Prostate gland (tissue), 2 donors: ENCODE measurements at regions not wholly inside any gene's neighbourhood (a gene's known extent, or its start where the extent isn't known, plus 50 kb on each side); places are given as distances from the start of the nearest gene placed in this dataset.

Experiments
- CTCF ChIP-seq, 4 experiments: fragments of 200-600 bp in 2 of 4; fragments of 450-650 bp in 2 of 4; sonication (generic) in 2 of 4; IDR thresholded peaks; 1 replicate in 3 of 4; 2 replicates in 1 of 4; pipeline ENCODE4 v1.5.1; 2016 to 2019; ENCODE audit warnings: antibody characterized with exemption in 4 of 4, mild to moderate bottlenecking in 2 of 4, moderate library complexity in 2 of 4
- POLR2A ChIP-seq: fragments of 450-650 bp; IDR thresholded peaks from one replicate; pipeline ENCODE4 v1.6.1; 2016; ENCODE audit warnings: antibody characterized with exemption, mild to moderate bottlenecking

DNA sequence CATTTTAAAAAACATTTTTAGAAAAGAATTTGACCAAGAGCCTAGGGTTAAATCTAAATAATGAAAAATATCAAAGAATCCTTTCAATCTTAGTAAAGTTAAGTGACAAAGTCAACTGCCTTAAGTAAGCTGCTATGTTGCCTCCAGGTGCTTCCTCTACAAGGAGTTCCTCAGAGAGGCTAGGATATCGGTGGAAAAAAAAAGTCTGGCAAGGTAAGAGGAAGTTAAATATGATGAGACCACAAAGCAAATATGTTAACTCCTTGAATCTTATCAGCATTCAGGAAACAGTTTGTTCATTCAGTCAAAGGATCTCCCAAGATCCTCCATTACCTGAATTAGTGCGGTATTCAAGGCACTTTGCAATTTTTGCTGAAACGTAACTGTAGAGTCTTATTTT is 563.5 kb downstream of the PTPRC start:
- TF ChIP-seq CTCF (IDR thresholded peaks at IDR 0.05) (no peak), POLR2A (no peak)
